Ectodermal cell (in vitro differentiated cells): ENCODE measurements at regions not wholly inside any gene's neighbourhood (a gene's known extent, or its start where the extent isn't known, plus 50 kb on each side); places are given as distances from the start of the nearest gene placed in this dataset.
"Not testable (repeated sequence)": the region's sequence is repeated elsewhere in the genome, so short reads cannot be mapped to it uniquely, and the experiment has no call there.

Source experiments
- H3K27ac ChIP-seq: 2 replicates; pipeline ENCODE4 v1.7.0; 2013; ENCODE audit warnings: mild to moderate bottlenecking, low read depth, low read length; ENCODE audit not compliant: insufficient read depth, poor library complexity, severe bottlenecking
- H3K27me3 ChIP-seq: 2 replicates; pipeline ENCODE4 v1.7.0; 2013; ENCODE audit warnings: mild to moderate bottlenecking, low read length; ENCODE audit not compliant: insufficient read depth, control insufficient read depth, poor library complexity, severe bottlenecking
- H3K36me3 ChIP-seq: one replicate; pipeline ENCODE4 v1.7.0; 2013; ENCODE audit warnings: low read length; ENCODE audit not compliant: control insufficient read depth, insufficient read depth
- H3K4me1 ChIP-seq: one replicate; pipeline ENCODE4 v1.7.0; 2013; ENCODE audit warnings: low read length; ENCODE audit not compliant: control insufficient read depth, insufficient read depth
- H3K4me3 ChIP-seq: 2 replicates; pipeline ENCODE4 v1.7.0; 2013; ENCODE audit warnings: low read depth, low read length, control low read depth; ENCODE audit not compliant: insufficient read depth
- H3K9me3 ChIP-seq: 2 replicates; pipeline ENCODE4 v1.7.0; 2013; ENCODE audit warnings: mild to moderate bottlenecking, low read length, moderate library complexity; ENCODE audit not compliant: control insufficient read depth
- WGBS, 2 experiments: methylation state at CpG; one replicate each; pipeline ENCODE4 v1.1.7; 2013; ENCODE audit warnings: missing lambda C conversion rate in 2 of 2; 5-methylcytosine and 5-hydroxymethylcytosine counted together

DNA sequence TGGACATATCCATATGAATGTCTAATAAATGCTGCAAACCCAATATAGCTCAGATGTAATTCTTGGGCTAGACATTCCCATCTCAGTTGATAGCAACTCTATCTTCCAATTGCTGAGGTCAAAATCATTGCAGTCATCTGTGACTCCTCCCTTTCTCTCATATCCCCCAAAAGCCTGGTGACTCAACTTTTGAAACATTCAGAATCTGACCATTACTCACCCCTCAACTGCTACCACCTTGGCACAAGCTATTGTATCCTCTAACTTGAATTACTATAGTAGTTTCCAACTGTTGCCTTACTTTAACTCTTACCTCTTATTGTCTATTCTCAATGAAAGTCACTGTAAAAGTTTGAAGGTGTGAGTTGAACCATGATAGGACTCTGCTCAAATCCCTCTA lies 600.1 kb upstream of the RGMB start:
- Histone ChIP-seq H3K4me1 (no peaks in the 10 kb centered on the region), H3K4me3 (no peak overlapping the region), H3K9me3 (no peaks in the 10 kb centered on the region), H3K27me3 (no peaks in the 10 kb centered on the region), H3K27ac (no peak overlapping the region), H3K36me3 (no peaks in the 10 kb centered on the region)

DNA sequence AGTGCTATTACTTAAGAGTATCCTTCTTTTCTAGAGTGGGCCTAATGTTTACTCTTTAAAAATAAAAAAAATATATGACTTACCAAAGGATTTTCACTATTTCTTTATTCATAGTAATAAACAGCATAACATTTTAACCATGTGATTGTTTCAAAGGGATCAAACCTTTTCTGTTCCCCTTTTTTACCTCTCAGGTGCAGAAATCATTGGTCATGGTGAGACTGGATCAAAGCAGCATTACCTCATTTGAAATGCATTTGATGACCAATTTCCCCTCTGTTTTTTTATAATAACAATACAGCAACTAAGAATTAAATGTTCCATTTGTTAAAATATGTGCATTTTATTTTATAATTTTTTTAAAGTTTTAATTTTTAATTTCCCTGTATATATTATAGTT lies 598.0 kb upstream of the RGMB start:
- H3K4me3 ChIP-seq: no peak overlapping the region
- no peaks in the 10 kb centered on the region for H3K9me3 ChIP-seq
- H3K27me3 ChIP-seq: no peaks in the 10 kb centered on the region
- no peak overlapping the region for H3K27ac ChIP-seq
- no peaks in the 10 kb centered on the region for H3K4me1 ChIP-seq
- no peaks in the 10 kb centered on the region for H3K36me3 ChIP-seq

DNA sequence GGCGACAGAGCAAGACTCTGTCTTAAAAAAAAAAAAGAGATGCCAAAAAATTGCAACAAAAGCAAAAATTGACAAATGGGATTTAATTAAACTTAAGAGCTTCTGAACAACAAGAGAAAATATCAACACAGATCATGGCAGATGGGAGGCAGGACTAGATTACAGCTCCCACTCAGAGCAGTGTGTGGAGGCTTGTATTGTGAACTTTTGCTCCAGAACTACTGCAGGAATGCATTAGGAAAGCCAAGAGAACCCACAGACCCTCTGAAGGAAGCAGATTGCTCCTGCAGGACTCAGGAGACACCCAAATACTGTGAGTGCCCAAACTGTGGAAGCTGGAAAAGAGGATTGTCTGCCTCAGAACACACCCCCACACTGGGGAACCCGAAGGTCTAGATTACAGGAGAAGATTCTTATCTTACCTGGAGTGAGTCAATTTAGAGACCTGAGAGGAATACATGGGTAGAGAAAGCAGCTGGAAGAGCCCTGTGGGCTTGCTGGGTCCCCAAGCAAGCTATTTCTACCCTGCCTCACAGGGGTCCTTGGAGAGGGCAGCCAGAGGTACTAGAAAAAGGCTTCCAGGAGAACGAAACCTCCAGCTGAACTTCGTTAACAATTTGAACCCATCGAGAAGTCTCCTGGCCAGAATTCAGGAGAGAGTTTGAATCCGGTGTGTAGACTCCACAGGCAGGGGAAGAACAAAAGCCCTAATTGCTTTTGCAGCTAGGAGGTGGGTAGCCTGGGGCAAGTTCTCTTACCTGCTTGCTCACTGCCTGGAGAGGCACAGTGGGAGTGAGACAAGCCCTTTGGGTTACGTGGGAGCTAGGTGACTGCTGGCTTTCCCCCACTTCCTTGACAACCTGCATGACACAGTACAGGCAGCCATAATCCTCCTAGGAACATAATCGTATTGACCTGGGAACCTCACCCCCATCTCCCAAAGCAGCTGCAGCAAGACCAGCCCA lies 593.4 kb upstream of the RGMB start:
- 81 to 84% methylated on average over 8 of the region's 8 CpGs for WGBS, 2 experiments
- Histone ChIP-seq H3K9me3 (no peaks in the 10 kb centered on the region), H3K36me3 (no peaks in the 10 kb centered on the region)

GRCh38 chr5:98186128-98186527 lies 587.3 kb upstream of the RGMB start:
- H3K27me3 ChIP-seq: no peaks in the 10 kb centered on the region
- WGBS, 2 experiments: 71 to 100% methylated on average over 1 of the region's 1 CpG
- H3K36me3 ChIP-seq: no peaks in the 10 kb centered on the region
- H3K27ac ChIP-seq: no peak overlapping the region
- no peak overlapping the region for H3K4me3 ChIP-seq
- no peaks in the 10 kb centered on the region for H3K4me1 ChIP-seq
- no peaks in the 10 kb centered on the region for H3K9me3 ChIP-seq

More for the DNA sequence above, 593.4 kb upstream of the RGMB start:
- H3K27ac ChIP-seq: no peak overlapping the region
- no peak overlapping the region for H3K4me3 ChIP-seq
- no peaks in the 10 kb centered on the region for H3K27me3 ChIP-seq
- no peaks in the 10 kb centered on the region for H3K4me1 ChIP-seq

DNA sequence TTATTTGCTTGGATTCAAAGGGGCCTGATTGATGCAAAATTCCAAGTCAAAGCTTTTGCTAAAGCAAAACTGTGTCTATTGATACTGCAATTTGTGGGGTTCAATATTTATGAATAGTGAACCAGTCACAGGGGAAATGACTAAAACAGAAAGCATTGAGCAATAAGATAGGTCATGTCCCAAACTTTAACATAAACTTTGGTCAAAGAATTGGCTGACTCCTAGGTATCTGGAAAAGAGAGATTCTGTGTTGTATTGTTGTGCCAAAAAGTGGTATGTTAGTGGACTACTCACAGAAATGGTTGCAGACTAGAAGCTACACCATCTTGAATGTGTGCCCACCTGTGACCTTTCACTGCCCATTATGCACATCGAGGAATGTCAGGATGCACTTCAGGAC lies 585.5 kb upstream of the RGMB start:
- no peaks in the 10 kb centered on the region for H3K27me3 ChIP-seq
- WGBS, 2 experiments: 91 to 96% methylated on average over 1 of the region's 1 CpG

DNA sequence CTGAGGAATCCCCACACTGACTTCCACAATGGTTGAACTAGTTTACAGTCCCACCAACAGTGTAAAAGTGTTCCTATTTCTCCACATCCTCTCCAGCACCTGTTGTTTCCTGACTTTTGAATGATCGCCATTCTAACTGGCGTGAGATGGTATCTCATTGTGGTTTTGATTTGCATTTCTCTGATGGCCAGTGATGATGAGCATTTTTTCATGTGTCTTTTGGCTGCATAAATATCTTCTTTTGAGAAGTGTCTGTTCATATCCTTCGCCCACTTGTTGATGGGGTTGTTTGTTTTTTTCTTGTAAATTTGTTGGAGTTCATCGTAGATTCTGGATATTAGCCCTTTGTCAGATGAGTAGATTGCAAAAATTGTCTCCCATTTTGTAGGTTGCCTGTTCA lies 583.1 kb upstream of the RGMB start:
- H3K36me3 ChIP-seq, H3K9me3 ChIP-seq, H3K4me1 ChIP-seq, H3K27me3 ChIP-seq, H3K27ac ChIP-seq, H3K4me3 ChIP-seq: not testable (repeated sequence)
- WGBS, 2 experiments: no CpG with 5 or more reads among the region's 4 CpGs

More for the DNA sequence above, 585.5 kb upstream of the RGMB start:
- Histone ChIP-seq H3K4me3 (no peak overlapping the region), H3K4me1 (no peaks in the 10 kb centered on the region), H3K36me3 (no peaks in the 10 kb centered on the region), H3K27ac (no peak overlapping the region), H3K9me3 (no peaks in the 10 kb centered on the region)

GRCh38 chr5:98193921-98194760 lies 579.3 kb upstream of the RGMB start:
- WGBS, 2 experiments: 83% methylated on average over 1 to 3 of the region's 3 CpGs
- no peaks in the 10 kb centered on the region for H3K36me3 ChIP-seq
- no peaks in the 10 kb centered on the region for H3K4me1 ChIP-seq

GRCh38 chr5:98200726-98201541 lies 572.5 kb upstream of the RGMB start:
- no peaks in the 10 kb centered on the region for H3K36me3 ChIP-seq
- no peak overlapping the region for H3K4me3 ChIP-seq
- H3K27ac ChIP-seq: no peak overlapping the region
- no peaks in the 10 kb centered on the region for H3K9me3 ChIP-seq
- WGBS, 2 experiments: 82 to 89% methylated on average over 9 of the region's 9 CpGs
- H3K4me1 ChIP-seq: no peaks in the 10 kb centered on the region
- H3K27me3 ChIP-seq: no peaks in the 10 kb centered on the region

More at GRCh38 chr5:98193921-98194760, 579.3 kb upstream of the RGMB start:
- Histone ChIP-seq H3K27ac (no peak overlapping the region), H3K9me3 (no peaks in the 10 kb centered on the region), H3K27me3 (no peaks in the 10 kb centered on the region), H3K4me3 (no peak overlapping the region)

DNA sequence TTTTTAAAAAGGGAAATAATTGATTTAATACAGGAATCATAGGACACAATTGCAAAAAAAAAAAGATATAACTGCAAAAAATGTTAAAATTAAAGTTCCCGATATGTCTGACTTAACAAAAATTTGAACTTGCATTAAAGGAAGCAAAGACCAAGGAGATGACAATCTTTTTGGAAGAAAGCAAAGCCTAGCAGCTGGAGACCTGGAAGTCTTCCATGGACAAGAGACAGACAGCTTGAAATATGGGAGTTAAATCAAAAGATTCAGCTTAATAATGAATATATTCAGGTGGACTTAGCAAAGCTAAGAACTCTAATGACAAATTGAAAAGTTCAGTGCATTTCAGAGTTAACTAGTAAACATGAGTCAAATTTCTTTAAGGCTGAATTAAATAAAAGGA lies 568.7 kb upstream of the RGMB start:
- Histone ChIP-seq H3K27me3 (no peaks in the 10 kb centered on the region), H3K4me3 (no peak overlapping the region), H3K4me1 (no peaks in the 10 kb centered on the region), H3K36me3 (no peaks in the 10 kb centered on the region), H3K27ac (no peak overlapping the region), H3K9me3 (no peaks in the 10 kb centered on the region)
- 93 to 94% methylated on average over 1 of the region's 1 CpG for WGBS, 2 experiments
